ENCODE measurements at regions not wholly inside any gene's neighbourhood (a gene's known extent, or its start where the extent isn't known, plus 50 kb on each side); places are given as distances from the start of the nearest gene placed in this dataset.

- TF ChIP-seq POLR2A (IDR thresholded peaks at IDR 0.05), result no peak
- TF ChIP-seq, protein P1, sequence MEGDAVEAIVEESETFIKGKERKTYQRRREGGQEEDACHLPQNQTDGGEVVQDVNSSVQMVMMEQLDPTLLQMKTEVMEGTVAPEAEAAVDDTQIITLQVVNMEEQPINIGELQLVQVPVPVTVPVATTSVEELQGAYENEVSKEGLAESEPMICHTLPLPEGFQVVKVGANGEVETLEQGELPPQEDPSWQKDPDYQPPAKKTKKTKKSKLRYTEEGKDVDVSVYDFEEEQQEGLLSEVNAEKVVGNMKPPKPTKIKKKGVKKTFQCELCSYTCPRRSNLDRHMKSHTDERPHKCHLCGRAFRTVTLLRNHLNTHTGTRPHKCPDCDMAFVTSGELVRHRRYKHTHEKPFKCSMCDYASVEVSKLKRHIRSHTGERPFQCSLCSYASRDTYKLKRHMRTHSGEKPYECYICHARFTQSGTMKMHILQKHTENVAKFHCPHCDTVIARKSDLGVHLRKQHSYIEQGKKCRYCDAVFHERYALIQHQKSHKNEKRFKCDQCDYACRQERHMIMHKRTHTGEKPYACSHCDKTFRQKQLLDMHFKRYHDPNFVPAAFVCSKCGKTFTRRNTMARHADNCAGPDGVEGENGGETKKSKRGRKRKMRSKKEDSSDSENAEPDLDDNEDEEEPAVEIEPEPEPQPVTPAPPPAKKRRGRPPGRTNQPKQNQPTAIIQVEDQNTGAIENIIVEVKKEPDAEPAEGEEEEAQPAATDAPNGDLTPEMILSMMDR (IDR thresholded peaks at IDR 0.05), result no peak
Observed at GRCh38 chr13:66071608-66072007, 1158.5 kb downstream of the PCDH9 start.
